Epithelial cell of proximal tubule (primary cell): ENCODE measurements at regions not wholly inside any gene's neighbourhood (a gene's known extent, or its start where the extent isn't known, plus 50 kb on each side); places are given as distances from the start of the nearest gene placed in this dataset.

ENCODE experiments used
- DNase-seq: peaks from one replicate; pipeline ENCODE4 v3.0.0-alpha.2; 2011; ENCODE audit warnings: low read depth
- H3K4me3 ChIP-seq: 2 replicates; pipeline ENCODE4 v1.5.1; 2011; ENCODE audit warnings: low read depth, mild to moderate bottlenecking, low read length
- TF ChIP-seq, protein P1 (sequence below): conservative IDR thresholded peaks from 2 replicates; pipeline ENCODE4 v1.5.1; 2012; ENCODE audit warnings: low read depth, mild to moderate bottlenecking, low read length

DNA sequence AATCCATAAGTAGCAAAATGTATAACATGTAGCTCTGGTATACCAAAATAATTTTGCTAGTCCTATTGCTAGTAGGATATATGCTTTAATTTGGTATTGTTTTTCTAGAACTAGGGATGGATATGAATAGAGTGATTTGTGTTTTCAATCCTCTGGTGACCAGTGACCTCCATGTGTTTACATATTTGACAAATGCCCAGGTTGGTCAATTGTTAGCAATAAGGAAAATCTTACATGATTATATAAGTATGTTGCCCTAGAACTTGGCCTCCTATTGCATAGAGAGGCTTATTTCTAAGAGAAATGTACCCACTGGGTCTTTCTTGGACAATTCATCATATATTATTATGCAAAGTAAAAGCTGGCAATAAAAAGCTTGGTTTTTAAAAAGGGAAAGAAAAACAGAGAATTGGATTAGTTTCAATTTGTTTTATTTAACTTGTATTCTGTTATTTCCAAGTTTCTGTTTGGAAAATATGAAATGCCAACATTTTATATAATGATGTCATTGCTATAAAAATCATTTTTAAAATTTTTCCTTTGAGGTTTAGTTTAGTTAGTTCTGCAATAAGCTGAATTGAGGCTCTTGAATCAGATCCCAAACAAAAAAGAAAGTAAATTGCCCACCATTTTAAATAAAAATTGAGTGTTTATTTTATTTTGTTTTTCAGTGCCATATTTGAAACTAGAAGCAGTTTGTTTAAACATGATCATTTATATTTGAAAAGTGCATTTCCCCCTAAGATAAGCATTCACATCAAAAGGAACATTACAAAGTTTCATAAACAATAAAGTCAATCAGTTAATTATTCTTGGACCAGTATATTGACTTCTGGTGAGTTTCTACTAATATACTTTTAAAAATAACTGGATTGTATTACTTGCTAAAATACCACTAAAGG lies 210.9 kb downstream of the ZC3H11B start:
- no peak for DNase-seq
- TF ChIP-seq, protein P1, sequence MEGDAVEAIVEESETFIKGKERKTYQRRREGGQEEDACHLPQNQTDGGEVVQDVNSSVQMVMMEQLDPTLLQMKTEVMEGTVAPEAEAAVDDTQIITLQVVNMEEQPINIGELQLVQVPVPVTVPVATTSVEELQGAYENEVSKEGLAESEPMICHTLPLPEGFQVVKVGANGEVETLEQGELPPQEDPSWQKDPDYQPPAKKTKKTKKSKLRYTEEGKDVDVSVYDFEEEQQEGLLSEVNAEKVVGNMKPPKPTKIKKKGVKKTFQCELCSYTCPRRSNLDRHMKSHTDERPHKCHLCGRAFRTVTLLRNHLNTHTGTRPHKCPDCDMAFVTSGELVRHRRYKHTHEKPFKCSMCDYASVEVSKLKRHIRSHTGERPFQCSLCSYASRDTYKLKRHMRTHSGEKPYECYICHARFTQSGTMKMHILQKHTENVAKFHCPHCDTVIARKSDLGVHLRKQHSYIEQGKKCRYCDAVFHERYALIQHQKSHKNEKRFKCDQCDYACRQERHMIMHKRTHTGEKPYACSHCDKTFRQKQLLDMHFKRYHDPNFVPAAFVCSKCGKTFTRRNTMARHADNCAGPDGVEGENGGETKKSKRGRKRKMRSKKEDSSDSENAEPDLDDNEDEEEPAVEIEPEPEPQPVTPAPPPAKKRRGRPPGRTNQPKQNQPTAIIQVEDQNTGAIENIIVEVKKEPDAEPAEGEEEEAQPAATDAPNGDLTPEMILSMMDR, result no peak
- no peak overlapping the region for H3K4me3 ChIP-seq

DNA sequence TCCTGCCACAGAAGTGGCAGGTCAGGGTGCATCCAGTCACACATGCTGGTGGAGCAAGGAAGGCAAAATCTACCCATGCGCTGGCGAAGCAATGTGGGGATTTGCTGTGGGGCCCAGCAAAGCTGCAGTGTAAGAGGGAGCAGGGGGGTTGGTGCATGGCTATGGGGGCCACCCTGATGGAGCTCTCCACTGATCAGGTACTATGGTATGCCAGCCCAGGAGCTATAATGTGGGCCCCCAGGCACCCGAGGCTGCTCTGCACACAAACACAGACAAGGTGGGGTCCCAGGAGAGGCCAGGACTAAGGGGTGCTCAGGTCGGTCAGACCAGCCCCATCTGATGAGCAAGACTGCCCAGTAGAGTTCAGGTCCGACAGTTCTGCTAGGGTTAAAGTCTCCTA lies 213.5 kb downstream of the ZC3H11B start:
- H3K4me3 ChIP-seq, result no peak overlapping the region
- TF ChIP-seq, protein P1, result no peak
- no peak for DNase-seq

DNA sequence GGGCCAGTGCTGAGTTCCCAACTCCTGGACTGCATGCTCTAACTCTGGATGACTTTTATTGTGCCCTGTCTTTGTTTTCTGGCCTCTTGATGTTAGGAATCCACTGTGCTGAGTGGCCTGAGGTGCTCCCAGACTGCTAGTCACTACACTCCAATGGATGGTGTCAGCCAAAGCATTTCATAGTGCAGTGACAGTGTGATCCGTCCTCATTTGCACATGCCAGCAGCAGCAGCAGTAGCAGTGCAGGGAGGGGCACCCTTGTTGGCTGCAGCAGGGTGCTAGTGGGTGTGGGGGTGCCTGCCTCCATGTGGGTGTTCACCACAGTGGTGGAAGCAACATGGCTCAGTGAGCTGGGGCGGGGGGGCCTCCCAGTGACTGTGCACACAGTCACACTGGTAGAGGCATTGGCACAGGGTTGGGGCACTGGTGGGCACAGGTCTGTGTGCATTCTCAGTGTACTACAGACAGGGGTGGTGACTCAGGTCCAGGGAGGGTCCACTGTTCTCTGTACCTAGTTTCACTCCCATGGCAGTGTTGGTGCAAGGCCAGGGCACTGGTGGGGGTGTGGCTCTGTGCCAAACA lies 214.0 kb downstream of the ZC3H11B start:
- no peak overlapping the region for H3K4me3 ChIP-seq
- DNase-seq, result no peak
- TF ChIP-seq, protein P1, result no peak

DNA sequence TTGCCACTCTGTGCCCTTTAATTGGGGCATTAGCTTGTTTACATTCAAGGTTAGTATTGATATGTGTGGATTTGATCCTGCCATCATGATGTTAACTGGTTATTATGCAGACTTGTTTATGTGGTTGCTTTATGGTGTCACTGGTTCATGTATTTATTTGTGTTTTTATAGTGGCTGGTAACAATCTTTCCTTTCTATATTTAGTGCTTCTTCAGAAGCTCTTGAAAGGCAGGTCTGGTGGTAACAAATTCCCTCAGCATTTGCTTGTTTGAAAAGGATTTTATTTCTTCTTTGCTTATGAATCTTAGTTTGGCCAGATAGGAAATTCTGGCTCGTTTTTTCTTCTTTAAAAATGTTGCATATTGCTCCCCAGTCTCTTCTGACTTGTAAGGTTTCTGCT lies 215.4 kb downstream of the ZC3H11B start:
- TF ChIP-seq, protein P1, result no peak
- H3K4me3 ChIP-seq, result no peak overlapping the region
- DNase-seq, result no peak

DNA sequence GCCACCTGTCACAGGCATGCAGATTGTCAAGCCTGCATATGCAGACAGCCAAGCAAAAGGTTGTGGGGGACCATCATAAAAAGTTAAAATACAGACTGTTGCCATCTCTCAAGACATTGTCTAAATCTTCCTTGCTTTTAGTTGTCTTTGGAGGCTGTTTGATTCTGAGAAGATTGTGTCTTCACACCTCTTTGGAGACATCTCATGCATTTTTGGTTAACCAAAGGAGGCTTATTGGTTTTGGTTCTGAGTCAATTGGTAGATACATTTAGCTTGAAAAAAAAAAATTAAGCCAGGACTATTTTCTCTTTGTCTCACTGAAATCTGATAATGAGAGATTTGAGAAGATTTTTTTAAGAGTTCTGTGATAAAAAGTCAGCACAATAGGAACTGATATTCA lies 217.6 kb downstream of the LYPLAL1 start:
- H3K4me3 ChIP-seq, result no peak overlapping the region
- DNase-seq, result no peak
- TF ChIP-seq, protein P1, result no peak

DNA sequence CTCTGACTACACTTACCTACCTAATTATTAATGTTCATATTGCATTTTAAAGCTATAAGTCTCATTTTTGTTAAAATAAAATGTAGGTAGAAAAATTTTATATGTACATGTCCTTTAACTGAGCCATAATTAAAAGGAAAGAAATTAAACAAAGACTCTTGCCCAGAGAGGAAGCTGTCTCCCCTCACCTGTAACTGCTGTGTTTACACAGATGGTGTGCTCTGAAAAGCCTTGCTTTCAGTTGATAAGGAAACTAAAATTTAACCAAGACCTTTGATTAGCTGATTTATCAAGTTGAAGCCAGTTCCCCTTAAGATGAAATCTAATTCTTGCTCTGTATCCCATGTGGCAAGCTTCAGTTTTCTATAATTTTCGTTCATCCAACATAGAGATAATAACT lies 213.5 kb downstream of the LYPLAL1 start:
- TF ChIP-seq, protein P1, result no peak
- DNase-seq, result no peak
- H3K4me3 ChIP-seq, result no peak overlapping the region
